HCT116 (cell line): ENCODE measurements at regions not wholly inside any gene's neighbourhood (a gene's known extent, or its start where the extent isn't known, plus 50 kb on each side); places are given as distances from the start of the nearest gene placed in this dataset.

ENCODE experiments used
- ATF3 ChIP-seq: IDR thresholded peaks from 2 replicates; pipeline ENCODE4 v1.6.1; 2012
- CBX3 ChIP-seq: IDR thresholded peaks from 2 replicates; pipeline ENCODE4 v1.6.1; 2012; ENCODE audit warnings: low read depth
- CTCF ChIP-seq, 3 experiments: fragments of 200-600 bp in 1 of 3; sonication (generic) in 1 of 3; IDR thresholded peaks in 2 of 3; conservative IDR thresholded peaks in 1 of 3; 2 replicates each; pipeline ENCODE4 v1.5.1; 2012 to 2017; ENCODE audit warnings: low read depth in 2 of 3, low read length in 2 of 3, antibody characterized with exemption in 1 of 3, borderline replicate concordance in 1 of 3, control low read depth in 1 of 3, mild to moderate bottlenecking in 1 of 3, mixed read lengths in 1 of 3, mixed run types in 1 of 3, moderate library complexity in 1 of 3; ENCODE audit not compliant: insufficient read depth in 1 of 3
- EZH2phosphoT487 ChIP-seq: fragments of 200-600 bp; IDR thresholded peaks from 2 replicates; pipeline ENCODE4 v1.6.1; 2018; ENCODE audit warnings: antibody characterized with exemption, borderline replicate concordance
- FOSL1 ChIP-seq: IDR thresholded peaks from 2 replicates; pipeline ENCODE4 v1.6.1; 2012; ENCODE audit warnings: low read depth
- POLR2A ChIP-seq: IDR thresholded peaks from 2 replicates; pipeline ENCODE4 v1.7.0; 2011; ENCODE audit warnings: borderline replicate concordance; ENCODE audit not compliant: insufficient read depth, insufficient read length; ENCODE audit errors: extremely low read depth
- POLR2AphosphoS5 ChIP-seq: IDR thresholded peaks from 2 replicates; pipeline ENCODE4 v1.6.1; 2011; ENCODE audit warnings: mild to moderate bottlenecking, low read depth, low read length, moderate library complexity
- RAD21 ChIP-seq: IDR thresholded peaks from 2 replicates; pipeline ENCODE4 v1.6.1; 2012; ENCODE audit warnings: low read depth, mild to moderate bottlenecking
- REST ChIP-seq: IDR thresholded peaks from 2 replicates; pipeline ENCODE4 v1.6.1; 2012; ENCODE audit warnings: low read depth
- TF ChIP-seq, protein P1 (sequence below): IDR thresholded peaks from 2 replicates; pipeline ENCODE4 v1.6.1; 2012

DNA sequence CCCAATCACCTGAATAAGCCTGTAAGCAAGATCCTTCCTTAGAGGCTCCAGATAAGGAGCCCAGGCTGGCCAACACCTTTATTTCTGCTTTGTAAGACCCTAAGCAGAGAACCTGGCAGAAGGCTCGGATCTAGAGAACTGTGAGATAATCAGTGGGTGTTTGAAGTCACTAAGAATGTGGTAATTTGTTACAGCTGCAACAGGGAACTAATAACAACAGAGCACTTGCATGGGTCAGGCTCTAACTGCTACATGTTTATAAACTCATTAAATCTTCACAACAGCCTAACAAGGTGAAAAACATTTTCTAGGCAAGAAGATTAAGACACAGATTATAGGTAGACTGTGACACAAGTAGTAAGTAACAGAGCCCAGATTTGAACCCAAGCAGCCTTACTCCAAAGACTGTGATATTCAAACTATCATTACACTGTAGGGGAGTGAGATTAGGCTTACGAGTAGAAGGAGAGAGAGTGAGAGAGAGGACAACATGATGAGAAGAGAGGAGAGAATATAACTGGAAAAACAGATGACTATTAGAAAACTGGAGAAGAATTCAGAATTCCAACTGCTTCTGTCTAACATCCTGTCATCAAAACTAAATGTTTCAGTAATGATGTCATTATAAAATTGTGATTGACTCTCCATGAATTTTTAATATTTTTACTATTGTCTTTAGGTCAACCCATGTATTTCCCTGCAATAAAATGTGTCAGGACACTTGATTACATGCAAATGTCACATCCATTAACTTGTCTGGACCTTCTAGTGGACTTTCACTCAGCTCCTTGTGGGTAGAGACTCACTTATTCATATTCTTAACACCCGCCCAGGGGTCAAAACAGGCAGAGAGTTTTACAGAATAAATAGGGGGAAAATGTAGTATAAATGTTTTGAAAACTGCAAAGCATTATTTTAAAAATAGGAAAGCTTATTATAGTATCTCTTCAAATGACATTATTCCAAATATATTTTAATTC, 290.9 kb upstream of the RGMB start:
- no peak for TF ChIP-seq POLR2A
- no peak for TF ChIP-seq CTCF (IDR thresholded peaks at IDR 0.05 in 2 of 3, conservative IDR thresholded peaks at IDR 0.05 in 1 of 3; ENCODE audit: borderline replicate concordance in 1 of 3, insufficient read depth in 1 of 3, low read depth in 2 of 3, low read length in 2 of 3)
- no peak for TF ChIP-seq REST
- no peak for TF ChIP-seq POLR2AphosphoS5
- TF ChIP-seq EZH2phosphoT487, result no peak
- TF ChIP-seq FOSL1, result no peak
- no peak for TF ChIP-seq ATF3
- TF ChIP-seq, protein P1, sequence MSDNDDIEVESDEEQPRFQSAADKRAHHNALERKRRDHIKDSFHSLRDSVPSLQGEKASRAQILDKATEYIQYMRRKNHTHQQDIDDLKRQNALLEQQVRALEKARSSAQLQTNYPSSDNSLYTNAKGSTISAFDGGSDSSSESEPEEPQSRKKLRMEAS, result no peak
- no peak for TF ChIP-seq CBX3
- TF ChIP-seq RAD21, result no peak
